Medulla oblongata (tissue), 1 donor: ENCODE measurements at regions not wholly inside any gene's neighbourhood (a gene's known extent, or its start where the extent isn't known, plus 50 kb on each side); places are given as distances from the start of the nearest gene placed in this dataset.
"Not testable (repeated sequence)": the region's sequence is repeated elsewhere in the genome, so short reads cannot be mapped to it uniquely, and the experiment has no call there.

Source experiments
- DNase-seq: peaks from one replicate; pipeline ENCODE4 v3.0.0-alpha.2; 2015; ENCODE audit errors: extremely low spot score

GRCh38 chr13:27327633-27328032, 57.0 kb downstream of the RASL11A start:
- no peak for DNase-seq

GRCh38 chr13:27329210-27329609, 58.6 kb downstream of the RASL11A start:
- DNase-seq = no peak

GRCh38 chr13:27334774-27335435, 64.3 kb downstream of the RASL11A start:
- no peak for DNase-seq

- DNase-seq = no peak
Observed at GRCh38 chr13:27336014-27336673, 65.5 kb downstream of the RASL11A start.

GRCh38 chr13:27338207-27338606, 67.6 kb downstream of the RASL11A start:
- no peak for DNase-seq

GRCh38 chr13:27338816-27339215, 68.2 kb downstream of the RASL11A start:
- no peak for DNase-seq

- DNase-seq = peak; percentile 17
Observed at GRCh38 chr13:27339299-27339698, 68.7 kb downstream of the RASL11A start.

- no peak for DNase-seq
Observed at GRCh38 chr13:27341616-27342015, 71.0 kb downstream of the RASL11A start.

GRCh38 chr13:27347211-27347772, 76.7 kb downstream of the RASL11A start:
- DNase-seq = no peak

GRCh38 chr13:27348461-27348860, 76.0 kb upstream of the GTF3A start:
- no peak for DNase-seq

GRCh38 chr13:27349458-27349857, 75.0 kb upstream of the GTF3A start:
- no peak for DNase-seq

- not testable (repeated sequence) for DNase-seq
Observed at GRCh38 chr13:27350825-27351224, 73.6 kb upstream of the GTF3A start.

- DNase-seq = no peak
Observed at GRCh38 chr13:27352698-27353097, 71.7 kb upstream of the GTF3A start.

- DNase-seq = peak; percentile 47
Observed at GRCh38 chr13:27353166-27353583, 71.2 kb upstream of the GTF3A start.

GRCh38 chr13:27353708-27354107, 70.7 kb upstream of the GTF3A start:
- peak; percentile 72 for DNase-seq

- DNase-seq = no peak
Observed at GRCh38 chr13:27354379-27354778, 70.0 kb upstream of the GTF3A start.

- no peak for DNase-seq
Observed at GRCh38 chr13:27355894-27356293, 68.5 kb upstream of the GTF3A start.

- DNase-seq = no peak
Observed at GRCh38 chr13:27358420-27358819, 66.0 kb upstream of the GTF3A start.

- peak; percentile 85 for DNase-seq
Observed at GRCh38 chr13:27359199-27359821, 65.1 kb upstream of the GTF3A start.

GRCh38 chr13:27360562-27360961, 63.9 kb upstream of the GTF3A start:
- no peak for DNase-seq

GRCh38 chr13:27362064-27362751, 62.2 kb upstream of the GTF3A start:
- peak; percentile 87 for DNase-seq

- DNase-seq = not testable (repeated sequence)
Observed at GRCh38 chr13:27363637-27364036, 60.8 kb upstream of the GTF3A start.
